H9 (cell line): ENCODE measurements at regions not wholly inside any gene's neighbourhood (a gene's known extent, or its start where the extent isn't known, plus 50 kb on each side); places are given as distances from the start of the nearest gene placed in this dataset.

Experiments used
- DNase-seq: peaks from one replicate; pipeline ENCODE4 v3.0.0-alpha.2; 2017
- H2AFZ ChIP-seq: one replicate; pipeline ENCODE4 v1.6.1; 2013; ENCODE audit warnings: mild to moderate bottlenecking, low read length, control low read depth, moderate library complexity
- H2AK5ac ChIP-seq: 2 replicates; pipeline ENCODE4 v1.6.1; 2013; ENCODE audit warnings: low read length, control low read depth, mixed read lengths; ENCODE audit not compliant: insufficient read length
- H2BK120ac ChIP-seq: one replicate; pipeline ENCODE4 v1.6.1; 2013; ENCODE audit warnings: low read depth, mild to moderate bottlenecking, low read length, control low read depth, inconsistent platforms; ENCODE audit not compliant: poor library complexity, severe bottlenecking
- H2BK12ac ChIP-seq: 2 replicates; pipeline ENCODE4 v1.6.1; 2013; ENCODE audit warnings: low read length, control low read depth, mixed read lengths, low read depth; ENCODE audit not compliant: insufficient read length
- H2BK15ac ChIP-seq: 2 replicates; pipeline ENCODE4 v1.6.1; 2013; ENCODE audit warnings: low read depth, low read length, control low read depth
- H2BK20ac ChIP-seq: one replicate; pipeline ENCODE4 v1.6.1; 2013; ENCODE audit warnings: low read depth, mild to moderate bottlenecking, low read length, control low read depth, inconsistent platforms; ENCODE audit not compliant: poor library complexity, severe bottlenecking
- H2BK5ac ChIP-seq: 2 replicates; pipeline ENCODE4 v1.6.1; 2013; ENCODE audit warnings: low read length, control low read depth, mixed read lengths; ENCODE audit not compliant: insufficient read length
- H3K14ac ChIP-seq: 2 replicates; pipeline ENCODE4 v1.6.1; 2013; ENCODE audit warnings: low read length, control low read depth; ENCODE audit not compliant: insufficient read depth
- H3K18ac ChIP-seq: 2 replicates; pipeline ENCODE4 v1.6.1; 2013; ENCODE audit warnings: low read depth, mild to moderate bottlenecking, mixed read lengths, low read length, control low read depth; ENCODE audit not compliant: insufficient read length
- H3K23ac ChIP-seq: 2 replicates; pipeline ENCODE4 v1.6.1; 2013; ENCODE audit warnings: low read length, control low read depth, mixed read lengths, low read depth; ENCODE audit not compliant: insufficient read length
- H3K23me2 ChIP-seq: 2 replicates; pipeline ENCODE4 v1.6.1; 2013; ENCODE audit warnings: low read depth, mild to moderate bottlenecking, mixed read lengths, low read length, control low read depth; ENCODE audit not compliant: insufficient read length, poor library complexity, severe bottlenecking
- H3K27ac ChIP-seq: 2 replicates; pipeline ENCODE4 v1.5.1; 2013; ENCODE audit warnings: low read length, control low read depth, mixed read lengths, low read depth; ENCODE audit not compliant: insufficient read length
- H3K27me3 ChIP-seq: 2 replicates; pipeline ENCODE4 v1.6.1; 2013; ENCODE audit warnings: low read length, control low read depth, inconsistent platforms; ENCODE audit not compliant: insufficient read depth
- H3K4ac ChIP-seq: 2 replicates; pipeline ENCODE4 v1.6.1; 2013; ENCODE audit warnings: low read depth, mild to moderate bottlenecking, control low read depth, inconsistent platforms, low read length, moderate library complexity
- H3K4me1 ChIP-seq: 2 replicates; pipeline ENCODE4 v1.6.1; 2013; ENCODE audit warnings: low read length, control low read depth, inconsistent platforms; ENCODE audit not compliant: insufficient read depth
- H3K4me2 ChIP-seq: 2 replicates; pipeline ENCODE4 v1.6.1; 2013; ENCODE audit warnings: low read length, control low read depth, mixed read lengths; ENCODE audit not compliant: insufficient read length, insufficient read depth
- H3K56ac ChIP-seq: 2 replicates; pipeline ENCODE4 v1.6.1; 2013; ENCODE audit warnings: low read depth, mild to moderate bottlenecking, mixed read lengths, low read length, control low read depth; ENCODE audit not compliant: insufficient read length
- H3K79me1 ChIP-seq: 2 replicates; pipeline ENCODE4 v1.6.1; 2013; ENCODE audit warnings: low read depth, mild to moderate bottlenecking, moderate library complexity, low read length, control low read depth, inconsistent platforms; ENCODE audit not compliant: insufficient read depth, poor library complexity, severe bottlenecking
- H3K79me2 ChIP-seq: 2 replicates; pipeline ENCODE4 v1.6.1; 2013; ENCODE audit warnings: low read length, control low read depth, inconsistent platforms; ENCODE audit not compliant: insufficient read depth
- H3K9ac ChIP-seq: 2 replicates; pipeline ENCODE4 v1.6.1; 2013; ENCODE audit warnings: low read length, control low read depth, mixed read lengths; ENCODE audit not compliant: insufficient read length; ENCODE audit errors: extremely low read depth
- H3K9me3 ChIP-seq: one replicate; pipeline ENCODE4 v1.6.1; 2013; ENCODE audit warnings: low read depth, low read length, inconsistent platforms; ENCODE audit not compliant: control insufficient read depth
- H3T11ph ChIP-seq: one replicate; pipeline ENCODE4 v1.6.1; 2013; ENCODE audit warnings: mild to moderate bottlenecking, low read length, control low read depth, inconsistent platforms
- H4K20me1 ChIP-seq: one replicate; pipeline ENCODE4 v1.6.1; 2013; ENCODE audit not compliant: control insufficient read depth, insufficient read length, insufficient read depth
- H4K5ac ChIP-seq: 2 replicates; pipeline ENCODE4 v1.6.1; 2013; ENCODE audit warnings: low read depth, mild to moderate bottlenecking, mixed read lengths, low read length, control low read depth; ENCODE audit not compliant: insufficient read length
- H4K8ac ChIP-seq: replicated peaks from 2 replicates; pipeline ENCODE4 v1.6.1; 2013; ENCODE audit warnings: low read length, control low read depth, mixed read lengths, low read depth; ENCODE audit not compliant: insufficient read length
- H4K91ac ChIP-seq: 2 replicates; pipeline ENCODE4 v1.6.1; 2013; ENCODE audit warnings: low read depth, mild to moderate bottlenecking, moderate library complexity, mixed read lengths, low read length, control low read depth; ENCODE audit not compliant: insufficient read length
- H3K27ac Mint-ChIP-seq, 3 experiments: 2 replicates in 2 of 3; 3 replicates in 1 of 3; pipeline ENCODE4 v1.8.0; 2020 to 2021; ENCODE audit warnings: mixed read lengths in 3 of 3, mild to moderate bottlenecking in 1 of 3, moderate library complexity in 1 of 3
- H3K27me3 Mint-ChIP-seq: 2 replicates; pipeline ENCODE4 v1.8.0; 2021; ENCODE audit warnings: low read depth, mild to moderate bottlenecking, moderate library complexity, mixed read lengths
- H3K36me3 Mint-ChIP-seq, 3 experiments: 2 replicates in 2 of 3; 3 replicates in 1 of 3; pipeline ENCODE4 v1.8.0; 2020 to 2021; ENCODE audit warnings: low read depth in 3 of 3, mixed read lengths in 3 of 3; ENCODE audit not compliant: insufficient read depth in 1 of 3
- H3K4me1 Mint-ChIP-seq, 2 experiments: 2 replicates each; pipeline ENCODE4 v1.8.0; 2020; ENCODE audit warnings: mixed read lengths in 2 of 2
- H3K4me3 Mint-ChIP-seq, 2 experiments: 2 replicates in 1 of 2; 3 replicates in 1 of 2; pipeline ENCODE4 v1.8.0; 2020 to 2021; ENCODE audit warnings: mild to moderate bottlenecking in 2 of 2, mixed read lengths in 2 of 2, moderate library complexity in 1 of 2
- H3K9me3 Mint-ChIP-seq, 2 experiments: 2 replicates in 1 of 2; 3 replicates in 1 of 2; pipeline ENCODE4 v1.8.0; 2020; ENCODE audit warnings: mild to moderate bottlenecking in 2 of 2, mixed read lengths in 2 of 2, moderate library complexity in 1 of 2
- WGBS: extraction: QIAGEN DNeasy Blood & Tissue Kit; methylation state at CpG from one replicate; pipeline ENCODE4 v1.1.7; 2013; ENCODE audit warnings: missing lambda C conversion rate, low lambda C conversion rate, mixed read lengths; ENCODE audit not compliant: insufficient read length; ENCODE audit errors: extremely low coverage; 5-methylcytosine and 5-hydroxymethylcytosine counted together
- TF ChIP-seq, protein P1 (sequence below): fragments of 200-600 bp; sonication (generic); conservative IDR thresholded peaks from 3 replicates; pipeline ENCODE4 v1.8.0; 2021; ENCODE audit warnings: antibody characterized with exemption, mild to moderate bottlenecking

DNA sequence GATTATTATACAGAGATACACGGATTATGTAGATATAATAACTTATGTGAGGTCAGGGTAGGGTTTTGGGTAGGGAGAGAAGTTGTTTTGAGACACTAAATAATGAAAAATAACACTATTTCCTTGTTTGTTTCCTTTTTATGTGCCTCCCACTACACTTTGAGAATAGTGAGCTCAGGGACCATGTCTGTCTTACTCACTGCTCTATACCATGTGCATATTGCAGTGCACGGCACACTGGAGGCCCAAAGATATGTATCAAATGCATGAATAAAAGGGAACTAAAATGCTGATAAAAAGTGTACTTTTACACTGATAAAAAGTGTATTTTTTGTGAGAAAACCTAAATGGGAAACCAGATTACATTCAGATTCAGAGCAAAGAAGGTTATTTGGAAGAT, 151.4 kb upstream of the NABP1 start:
- no peak overlapping the region for H2AFZ ChIP-seq
- no peak overlapping the region for H3K23ac ChIP-seq
- no peaks in the 10 kb centered on the region for H3K9me3 Mint-ChIP-seq
- H2AK5ac ChIP-seq, result no peak overlapping the region
- H2BK15ac ChIP-seq, result no peak overlapping the region
- H3K4me1 Mint-ChIP-seq, result no peaks in the 10 kb centered on the region
- no CpG with 5 or more reads among the region's 2 CpGs for WGBS
- no peak overlapping the region for H3T11ph ChIP-seq
- TF ChIP-seq, protein P1, sequence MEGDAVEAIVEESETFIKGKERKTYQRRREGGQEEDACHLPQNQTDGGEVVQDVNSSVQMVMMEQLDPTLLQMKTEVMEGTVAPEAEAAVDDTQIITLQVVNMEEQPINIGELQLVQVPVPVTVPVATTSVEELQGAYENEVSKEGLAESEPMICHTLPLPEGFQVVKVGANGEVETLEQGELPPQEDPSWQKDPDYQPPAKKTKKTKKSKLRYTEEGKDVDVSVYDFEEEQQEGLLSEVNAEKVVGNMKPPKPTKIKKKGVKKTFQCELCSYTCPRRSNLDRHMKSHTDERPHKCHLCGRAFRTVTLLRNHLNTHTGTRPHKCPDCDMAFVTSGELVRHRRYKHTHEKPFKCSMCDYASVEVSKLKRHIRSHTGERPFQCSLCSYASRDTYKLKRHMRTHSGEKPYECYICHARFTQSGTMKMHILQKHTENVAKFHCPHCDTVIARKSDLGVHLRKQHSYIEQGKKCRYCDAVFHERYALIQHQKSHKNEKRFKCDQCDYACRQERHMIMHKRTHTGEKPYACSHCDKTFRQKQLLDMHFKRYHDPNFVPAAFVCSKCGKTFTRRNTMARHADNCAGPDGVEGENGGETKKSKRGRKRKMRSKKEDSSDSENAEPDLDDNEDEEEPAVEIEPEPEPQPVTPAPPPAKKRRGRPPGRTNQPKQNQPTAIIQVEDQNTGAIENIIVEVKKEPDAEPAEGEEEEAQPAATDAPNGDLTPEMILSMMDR, result no peak
- no peak overlapping the region for H2BK20ac ChIP-seq
- H3K4me3 Mint-ChIP-seq, result no peak overlapping the region
- no peak overlapping the region for H4K8ac ChIP-seq
- no peak overlapping the region for H3K27ac ChIP-seq
- no peaks in the 10 kb centered on the region for H3K23me2 ChIP-seq
- H3K27ac Mint-ChIP-seq, result no peak overlapping the region
- H2BK5ac ChIP-seq, result no peak overlapping the region
- no peaks in the 10 kb centered on the region for H3K27me3 ChIP-seq
- H3K4me1 ChIP-seq, result no peaks in the 10 kb centered on the region
- H3K36me3 Mint-ChIP-seq, result no peaks in the 10 kb centered on the region
- no peaks in the 10 kb centered on the region for H3K79me2 ChIP-seq
- H3K14ac ChIP-seq, result no peak overlapping the region
- no peak for DNase-seq
- H3K79me1 ChIP-seq, result no peaks in the 10 kb centered on the region
- no peaks in the 10 kb centered on the region for H4K20me1 ChIP-seq
- no peak overlapping the region for H2BK12ac ChIP-seq
- H2BK120ac ChIP-seq, result no peak overlapping the region
- H3K4me2 ChIP-seq, result no peak overlapping the region
- H4K5ac ChIP-seq, result no peak overlapping the region
- no peaks in the 10 kb centered on the region for H3K27me3 Mint-ChIP-seq
- no peak overlapping the region for H3K56ac ChIP-seq
- H3K4ac ChIP-seq, result no peak overlapping the region
- no peak overlapping the region for H3K18ac ChIP-seq
- no peaks in the 10 kb centered on the region for H3K9me3 ChIP-seq
- no peak overlapping the region for H3K9ac ChIP-seq
- H4K91ac ChIP-seq, result no peak overlapping the region
